GM23338 (cell line): ENCODE measurements at regions not wholly inside any gene's neighbourhood (a gene's known extent, or its start where the extent isn't known, plus 50 kb on each side); places are given as distances from the start of the nearest gene placed in this dataset.

Source experiments
- EZH2 ChIP-seq: fragments of 200-600 bp; sonication (generic); IDR thresholded peaks from one replicate; pipeline ENCODE4 v1.8.0; 2017; ENCODE audit warnings: antibody characterized with exemption, mild to moderate bottlenecking, low read depth; ENCODE audit not compliant: unreplicated experiment
- ZNF114 ChIP-seq: fragments of 250-450 bp; sonication (Bioruptor Pico); IDR thresholded peaks from 2 replicates; pipeline ENCODE4 v1.5.0; 2020; ENCODE audit warnings: mild to moderate bottlenecking, moderate library complexity
- TF ChIP-seq, protein P1 (sequence below): fragments of 250-450 bp; sonication (Bioruptor Pico); IDR thresholded peaks from 2 replicates; pipeline ENCODE4 v1.5.0; 2020; ENCODE audit warnings: mild to moderate bottlenecking, moderate library complexity
- TF ChIP-seq, protein P2 (sequence below): IDR thresholded peaks from 2 replicates; pipeline ENCODE4 v1.6.1; 2016; ENCODE audit warnings: antibody characterized with exemption
- TF ChIP-seq, protein P3 (sequence below): IDR thresholded peaks from one replicate; pipeline ENCODE4 v1.6.1; 2018; ENCODE audit warnings: antibody characterized with exemption; ENCODE audit not compliant: unreplicated experiment

DNA sequence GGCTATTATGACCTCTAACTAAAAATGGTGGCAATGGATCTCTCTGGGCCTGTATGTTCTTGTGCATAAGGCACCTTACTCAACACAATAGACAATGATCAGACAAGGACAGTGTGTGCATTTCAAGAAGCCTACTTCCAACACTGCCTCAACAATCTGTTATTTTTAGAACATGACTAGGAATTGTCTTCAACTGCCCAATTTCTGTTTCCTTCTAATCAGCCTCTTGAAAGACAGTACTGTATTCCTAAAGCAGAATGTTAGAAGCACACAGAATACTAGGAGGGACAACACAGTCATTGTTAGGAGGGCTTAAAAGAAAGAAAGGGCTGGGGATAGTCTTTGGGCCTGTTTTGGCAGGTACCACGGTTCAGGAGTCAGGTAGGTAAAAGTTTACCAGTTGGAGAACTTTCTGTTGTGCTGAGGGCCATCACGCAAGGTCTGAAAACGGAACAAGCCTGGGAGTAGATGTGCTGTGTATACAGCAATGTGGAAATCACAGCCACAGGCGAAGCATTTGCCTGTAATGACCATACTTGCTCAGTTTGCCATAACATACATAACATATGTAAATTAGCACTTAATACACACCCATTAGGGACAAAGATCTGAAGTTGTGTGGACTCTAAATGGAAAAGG lies 100.8 kb upstream of the ATXN3L start (continued):
- TF ChIP-seq, protein P1, sequence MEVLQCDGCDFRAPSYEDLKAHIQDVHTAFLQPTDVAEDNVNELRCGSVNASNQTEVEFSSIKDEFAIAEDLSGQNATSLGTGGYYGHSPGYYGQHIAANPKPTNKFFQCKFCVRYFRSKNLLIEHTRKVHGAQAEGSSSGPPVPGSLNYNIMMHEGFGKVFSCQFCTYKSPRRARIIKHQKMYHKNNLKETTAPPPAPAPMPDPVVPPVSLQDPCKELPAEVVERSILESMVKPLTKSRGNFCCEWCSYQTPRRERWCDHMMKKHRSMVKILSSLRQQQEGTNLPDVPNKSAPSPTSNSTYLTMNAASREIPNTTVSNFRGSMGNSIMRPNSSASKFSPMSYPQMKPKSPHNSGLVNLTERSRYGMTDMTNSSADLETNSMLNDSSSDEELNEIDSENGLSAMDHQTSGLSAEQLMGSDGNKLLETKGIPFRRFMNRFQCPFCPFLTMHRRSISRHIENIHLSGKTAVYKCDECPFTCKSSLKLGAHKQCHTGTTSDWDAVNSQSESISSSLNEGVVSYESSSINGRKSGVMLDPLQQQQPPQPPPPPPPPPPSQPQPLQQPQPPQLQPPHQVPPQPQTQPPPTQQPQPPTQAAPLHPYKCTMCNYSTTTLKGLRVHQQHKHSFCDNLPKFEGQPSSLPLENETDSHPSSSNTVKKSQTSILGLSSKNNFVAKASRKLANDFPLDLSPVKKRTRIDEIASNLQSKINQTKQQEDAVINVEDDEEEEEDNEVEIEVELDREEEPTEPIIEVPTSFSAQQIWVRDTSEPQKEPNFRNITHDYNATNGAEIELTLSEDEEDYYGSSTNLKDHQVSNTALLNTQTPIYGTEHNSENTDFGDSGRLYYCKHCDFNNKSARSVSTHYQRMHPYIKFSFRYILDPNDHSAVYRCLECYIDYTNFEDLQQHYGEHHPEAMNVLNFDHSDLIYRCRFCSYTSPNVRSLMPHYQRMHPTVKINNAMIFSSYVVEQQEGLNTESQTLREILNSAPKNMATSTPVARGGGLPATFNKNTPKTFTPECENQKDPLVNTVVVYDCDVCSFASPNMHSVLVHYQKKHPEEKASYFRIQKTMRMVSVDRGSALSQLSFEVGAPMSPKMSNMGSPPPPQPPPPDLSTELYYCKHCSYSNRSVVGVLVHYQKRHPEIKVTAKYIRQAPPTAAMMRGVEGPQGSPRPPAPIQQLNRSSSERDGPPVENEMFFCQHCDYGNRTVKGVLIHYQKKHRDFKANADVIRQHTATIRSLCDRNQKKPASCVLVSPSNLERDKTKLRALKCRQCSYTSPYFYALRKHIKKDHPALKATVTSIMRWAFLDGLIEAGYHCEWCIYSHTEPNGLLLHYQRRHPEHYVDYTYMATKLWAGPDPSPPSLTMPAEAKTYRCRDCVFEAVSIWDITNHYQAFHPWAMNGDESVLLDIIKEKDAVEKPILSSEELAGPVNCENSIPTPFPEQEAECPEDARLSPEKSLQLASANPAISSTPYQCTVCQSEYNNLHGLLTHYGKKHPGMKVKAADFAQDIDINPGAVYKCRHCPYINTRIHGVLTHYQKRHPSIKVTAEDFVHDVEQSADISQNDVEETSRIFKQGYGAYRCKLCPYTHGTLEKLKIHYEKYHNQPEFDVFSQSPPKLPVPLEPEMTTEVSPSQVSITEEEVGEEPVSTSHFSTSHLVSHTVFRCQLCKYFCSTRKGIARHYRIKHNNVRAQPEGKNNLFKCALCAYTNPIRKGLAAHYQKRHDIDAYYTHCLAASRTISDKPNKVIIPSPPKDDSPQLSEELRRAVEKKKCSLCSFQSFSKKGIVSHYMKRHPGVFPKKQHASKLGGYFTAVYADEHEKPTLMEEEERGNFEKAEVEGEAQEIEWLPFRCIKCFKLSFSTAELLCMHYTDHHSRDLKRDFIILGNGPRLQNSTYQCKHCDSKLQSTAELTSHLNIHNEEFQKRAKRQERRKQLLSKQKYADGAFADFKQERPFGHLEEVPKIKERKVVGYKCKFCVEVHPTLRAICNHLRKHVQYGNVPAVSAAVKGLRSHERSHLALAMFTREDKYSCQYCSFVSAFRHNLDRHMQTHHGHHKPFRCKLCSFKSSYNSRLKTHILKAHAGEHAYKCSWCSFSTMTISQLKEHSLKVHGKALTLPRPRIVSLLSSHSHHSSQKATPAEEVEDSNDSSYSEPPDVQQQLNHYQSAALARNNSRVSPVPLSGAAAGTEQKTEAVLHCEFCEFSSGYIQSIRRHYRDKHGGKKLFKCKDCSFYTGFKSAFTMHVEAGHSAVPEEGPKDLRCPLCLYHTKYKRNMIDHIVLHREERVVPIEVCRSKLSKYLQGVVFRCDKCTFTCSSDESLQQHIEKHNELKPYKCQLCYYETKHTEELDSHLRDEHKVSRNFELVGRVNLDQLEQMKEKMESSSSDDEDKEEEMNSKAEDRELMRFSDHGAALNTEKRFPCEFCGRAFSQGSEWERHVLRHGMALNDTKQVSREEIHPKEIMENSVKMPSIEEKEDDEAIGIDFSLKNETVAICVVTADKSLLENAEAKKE: no peak
- TF ChIP-seq, protein P2, sequence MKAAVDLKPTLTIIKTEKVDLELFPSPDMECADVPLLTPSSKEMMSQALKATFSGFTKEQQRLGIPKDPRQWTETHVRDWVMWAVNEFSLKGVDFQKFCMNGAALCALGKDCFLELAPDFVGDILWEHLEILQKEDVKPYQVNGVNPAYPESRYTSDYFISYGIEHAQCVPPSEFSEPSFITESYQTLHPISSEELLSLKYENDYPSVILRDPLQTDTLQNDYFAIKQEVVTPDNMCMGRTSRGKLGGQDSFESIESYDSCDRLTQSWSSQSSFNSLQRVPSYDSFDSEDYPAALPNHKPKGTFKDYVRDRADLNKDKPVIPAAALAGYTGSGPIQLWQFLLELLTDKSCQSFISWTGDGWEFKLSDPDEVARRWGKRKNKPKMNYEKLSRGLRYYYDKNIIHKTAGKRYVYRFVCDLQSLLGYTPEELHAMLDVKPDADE: no peak
- TF ChIP-seq, protein P3, sequence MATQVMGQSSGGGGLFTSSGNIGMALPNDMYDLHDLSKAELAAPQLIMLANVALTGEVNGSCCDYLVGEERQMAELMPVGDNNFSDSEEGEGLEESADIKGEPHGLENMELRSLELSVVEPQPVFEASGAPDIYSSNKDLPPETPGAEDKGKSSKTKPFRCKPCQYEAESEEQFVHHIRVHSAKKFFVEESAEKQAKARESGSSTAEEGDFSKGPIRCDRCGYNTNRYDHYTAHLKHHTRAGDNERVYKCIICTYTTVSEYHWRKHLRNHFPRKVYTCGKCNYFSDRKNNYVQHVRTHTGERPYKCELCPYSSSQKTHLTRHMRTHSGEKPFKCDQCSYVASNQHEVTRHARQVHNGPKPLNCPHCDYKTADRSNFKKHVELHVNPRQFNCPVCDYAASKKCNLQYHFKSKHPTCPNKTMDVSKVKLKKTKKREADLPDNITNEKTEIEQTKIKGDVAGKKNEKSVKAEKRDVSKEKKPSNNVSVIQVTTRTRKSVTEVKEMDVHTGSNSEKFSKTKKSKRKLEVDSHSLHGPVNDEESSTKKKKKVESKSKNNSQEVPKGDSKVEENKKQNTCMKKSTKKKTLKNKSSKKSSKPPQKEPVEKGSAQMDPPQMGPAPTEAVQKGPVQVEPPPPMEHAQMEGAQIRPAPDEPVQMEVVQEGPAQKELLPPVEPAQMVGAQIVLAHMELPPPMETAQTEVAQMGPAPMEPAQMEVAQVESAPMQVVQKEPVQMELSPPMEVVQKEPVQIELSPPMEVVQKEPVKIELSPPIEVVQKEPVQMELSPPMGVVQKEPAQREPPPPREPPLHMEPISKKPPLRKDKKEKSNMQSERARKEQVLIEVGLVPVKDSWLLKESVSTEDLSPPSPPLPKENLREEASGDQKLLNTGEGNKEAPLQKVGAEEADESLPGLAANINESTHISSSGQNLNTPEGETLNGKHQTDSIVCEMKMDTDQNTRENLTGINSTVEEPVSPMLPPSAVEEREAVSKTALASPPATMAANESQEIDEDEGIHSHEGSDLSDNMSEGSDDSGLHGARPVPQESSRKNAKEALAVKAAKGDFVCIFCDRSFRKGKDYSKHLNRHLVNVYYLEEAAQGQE: no peak
- TF ChIP-seq ZNF114 (CRISPR knock-in tag) (no peak), EZH2 (no peak)
